Muscle of leg (tissue), 3 donors: ENCODE measurements at regions not wholly inside any gene's neighbourhood (a gene's known extent, or its start where the extent isn't known, plus 50 kb on each side); places are given as distances from the start of the nearest gene placed in this dataset.
"Not testable (repeated sequence)": the region's sequence is repeated elsewhere in the genome, so short reads cannot be mapped to it uniquely, and the experiment has no call there.

Source experiments
- DNase-seq: peaks from one replicate; pipeline ENCODE4 v3.0.0; 2013
- H3K27ac ChIP-seq: one replicate; pipeline ENCODE4 v1.5.1; 2013; ENCODE audit warnings: mild to moderate bottlenecking, low read length, control low read depth
- H3K27me3 ChIP-seq: one replicate; pipeline ENCODE4 v1.6.1; 2013; ENCODE audit warnings: low read length; ENCODE audit not compliant: control insufficient read depth, insufficient read depth
- H3K36me3 ChIP-seq: one replicate; pipeline ENCODE4 v1.6.1; 2013; ENCODE audit warnings: low read length; ENCODE audit not compliant: control insufficient read depth, insufficient read depth
- H3K4me1 ChIP-seq: one replicate; pipeline ENCODE4 v1.6.1; 2013; ENCODE audit warnings: low read length; ENCODE audit not compliant: control insufficient read depth, insufficient read depth
- H3K4me3 ChIP-seq: one replicate; pipeline ENCODE4 v1.5.1; 2013; ENCODE audit warnings: low read length, control low read depth
- H3K9me3 ChIP-seq: replicated peaks from 2 replicates; pipeline ENCODE4 v1.6.1; 2013; ENCODE audit warnings: low read depth, low read length; ENCODE audit not compliant: control insufficient read depth
- WGBS: methylation state at CpG from one replicate; pipeline ENCODE4 v1.1.5; 2013; ENCODE audit warnings: missing lambda C conversion rate; ENCODE audit not compliant: insufficient coverage; 5-methylcytosine and 5-hydroxymethylcytosine counted together

DNA sequence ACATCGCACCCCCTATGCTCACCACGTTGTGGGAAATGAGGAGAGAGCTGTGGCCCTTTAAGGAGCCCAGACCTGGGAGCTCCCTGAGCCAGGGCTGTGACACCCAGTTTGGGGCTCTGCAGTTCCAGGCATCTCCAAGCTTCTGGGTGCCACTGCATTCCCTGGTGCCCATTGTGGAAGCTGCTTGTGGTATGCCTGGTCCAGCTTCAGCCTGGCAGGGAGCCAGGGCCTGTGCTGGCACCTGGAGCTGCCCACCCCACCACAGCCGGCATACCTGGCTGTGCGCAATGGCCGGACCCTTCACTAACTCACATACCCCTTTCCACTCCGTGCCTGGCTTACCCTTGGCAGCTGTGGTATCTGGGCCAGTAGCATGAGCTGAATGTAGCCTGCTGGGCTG is 107.9 kb upstream of the OR4E1 start:
- Histone ChIP-seq H3K27ac (no peak overlapping the region), H3K4me1 (no peaks in the 10 kb centered on the region), H3K9me3 (no peaks in the 10 kb centered on the region), H3K36me3 (no peaks in the 10 kb centered on the region), H3K27me3 (no peaks in the 10 kb centered on the region), H3K4me3 (no peak overlapping the region)
- DNase-seq, result no peak
- WGBS, result 93% methylated on average over 2 of the region's 6 CpGs

DNA sequence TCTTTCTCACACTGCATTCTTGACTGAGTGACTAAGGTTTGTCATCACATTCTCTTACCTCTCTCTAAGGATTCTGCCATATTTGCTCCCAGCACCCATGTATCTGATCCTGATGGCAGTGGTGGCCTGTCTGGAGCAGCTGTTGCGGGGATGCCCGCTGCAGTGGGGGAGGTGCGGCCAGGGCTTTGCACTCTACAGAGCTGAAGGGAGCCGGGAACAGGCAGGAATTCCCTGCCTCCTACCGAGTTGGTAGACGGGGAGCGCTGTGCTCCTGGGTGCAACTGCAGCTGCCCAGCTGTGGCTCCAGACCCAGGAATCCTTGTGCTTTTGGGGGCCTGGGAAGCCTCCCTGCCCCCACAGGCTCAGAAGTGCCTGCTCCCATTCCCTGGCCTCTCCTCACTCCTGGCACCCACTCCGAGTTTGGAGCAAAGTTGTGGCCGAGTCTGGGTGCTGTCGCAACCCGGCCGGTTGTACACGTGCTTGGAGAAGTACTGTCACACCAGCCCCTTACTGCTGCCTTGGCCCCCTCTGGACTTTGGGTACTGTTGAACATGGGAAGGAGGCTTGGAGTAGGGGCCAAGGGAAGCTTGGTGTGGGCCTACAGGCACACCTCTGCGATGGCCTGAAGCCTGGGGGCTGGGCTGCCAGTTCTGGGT is 106.9 kb upstream of the OR4E1 start:
- no peak for DNase-seq
- Histone ChIP-seq H3K4me3 (no peak overlapping the region), H3K27ac (no peak overlapping the region), H3K27me3 (no peaks in the 10 kb centered on the region), H3K4me1 (no peaks in the 10 kb centered on the region), H3K36me3 (no peaks in the 10 kb centered on the region), H3K9me3 (no peaks in the 10 kb centered on the region)
- WGBS, result 74% methylated on average over 13 of the region's 14 CpGs

- no peaks in the 10 kb centered on the region for H3K4me1 ChIP-seq
- WGBS, result no CpG with 5 or more reads among the region's 1 CpG
- H3K9me3 ChIP-seq, result no peaks in the 10 kb centered on the region
- H3K36me3 ChIP-seq, result no peaks in the 10 kb centered on the region
- no peak for DNase-seq
- H3K27ac ChIP-seq, result no peak overlapping the region
- H3K4me3 ChIP-seq, result no peak overlapping the region
- no peaks in the 10 kb centered on the region for H3K27me3 ChIP-seq
Measured at GRCh38 chr14:21771671-21772070, 98.1 kb upstream of the OR4E1 start.

DNA sequence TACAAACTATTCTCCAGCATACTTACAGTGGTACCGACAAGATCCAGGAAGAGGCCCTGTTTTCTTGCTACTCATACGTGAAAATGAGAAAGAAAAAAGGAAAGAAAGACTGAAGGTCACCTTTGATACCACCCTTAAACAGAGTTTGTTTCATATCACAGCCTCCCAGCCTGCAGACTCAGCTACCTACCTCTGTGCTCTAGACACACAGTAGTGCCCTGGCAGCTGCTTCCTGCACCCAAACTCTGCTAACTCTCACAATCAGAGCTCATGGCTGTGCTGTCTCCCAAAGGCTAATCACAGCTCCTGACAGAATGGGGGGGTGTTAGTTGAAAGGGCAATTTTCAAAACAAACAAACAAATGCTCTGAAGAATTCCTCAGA is 95.2 kb upstream of the OR4E1 start:
- WGBS, result no CpG with 5 or more reads among the region's 2 CpGs
- H3K27me3 ChIP-seq, result no peaks in the 10 kb centered on the region
- no peaks in the 10 kb centered on the region for H3K36me3 ChIP-seq
- no peak overlapping the region for H3K4me3 ChIP-seq
- H3K27ac ChIP-seq, result no peak overlapping the region
- DNase-seq, result no peak
- no peaks in the 10 kb centered on the region for H3K4me1 ChIP-seq
- no peaks in the 10 kb centered on the region for H3K9me3 ChIP-seq

- no peak for DNase-seq
- Histone ChIP-seq H3K27ac (no peak overlapping the region), H3K9me3 (no peaks in the 10 kb centered on the region), H3K36me3 (no peaks in the 10 kb centered on the region), H3K27me3 (no peaks in the 10 kb centered on the region), H3K4me3 (no peak overlapping the region), H3K4me1 (no peaks in the 10 kb centered on the region)
- no CpG with 5 or more reads among the region's 5 CpGs for WGBS
Measured at GRCh38 chr14:21768116-21768874, 94.7 kb upstream of the OR4E1 start.

GRCh38 chr14:21760360-21760759 is 86.7 kb upstream of the OR4E1 start:
- H3K36me3 ChIP-seq, H3K9me3 ChIP-seq, H3K4me3 ChIP-seq, H3K27ac ChIP-seq, H3K4me1 ChIP-seq, H3K27me3 ChIP-seq, DNase-seq: not testable (repeated sequence)
- WGBS, result 65% methylated on average over 6 of the region's 6 CpGs

DNA sequence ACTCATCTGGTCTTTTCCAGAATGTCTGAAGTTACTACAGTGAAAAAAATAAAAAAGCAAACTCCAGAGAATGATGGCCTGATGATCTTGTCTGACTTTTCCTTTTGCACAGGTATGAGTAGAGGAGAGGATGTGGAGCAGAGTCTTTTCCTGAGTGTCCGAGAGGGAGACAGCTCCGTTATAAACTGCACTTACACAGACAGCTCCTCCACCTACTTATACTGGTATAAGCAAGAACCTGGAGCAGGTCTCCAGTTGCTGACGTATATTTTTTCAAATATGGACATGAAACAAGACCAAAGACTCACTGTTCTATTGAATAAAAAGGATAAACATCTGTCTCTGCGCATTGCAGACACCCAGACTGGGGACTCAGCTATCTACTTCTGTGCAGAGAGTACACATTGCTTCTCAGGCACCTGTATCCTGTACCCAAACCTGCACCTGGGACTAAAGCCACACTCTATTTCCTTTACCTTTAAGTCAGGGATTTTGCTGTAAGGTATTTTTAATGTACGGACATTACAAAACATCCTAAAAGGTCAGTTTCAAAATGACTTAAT is 75.8 kb upstream of the OR4E1 start:
- Histone ChIP-seq H3K9me3 (no peaks in the 10 kb centered on the region), H3K4me1 (no peaks in the 10 kb centered on the region), H3K27me3 (no peaks in the 10 kb centered on the region), H3K27ac (no peak overlapping the region), H3K36me3 (no peaks in the 10 kb centered on the region), H3K4me3 (no peak overlapping the region)
- no peak for DNase-seq
- no CpG with 5 or more reads among the region's 5 CpGs for WGBS

GRCh38 chr14:21748869-21749303 is 75.3 kb upstream of the OR4E1 start:
- WGBS, result 0% methylated on average over 4 of the region's 5 CpGs

GRCh38 chr14:21735639-21736307 is 62.2 kb upstream of the OR4E1 start:
- WGBS, result 65% methylated on average over 2 of the region's 4 CpGs
- Histone ChIP-seq H3K4me3 (no peak overlapping the region), H3K36me3 (no peaks in the 10 kb centered on the region), H3K4me1 (no peaks in the 10 kb centered on the region), H3K27ac (no peak overlapping the region), H3K27me3 (no peaks in the 10 kb centered on the region), H3K9me3 (no peaks in the 10 kb centered on the region)
- DNase-seq, result no peak

More at GRCh38 chr14:21748869-21749303, 75.3 kb upstream of the OR4E1 start:
- DNase-seq, result peak; percentile 49
- Histone ChIP-seq H3K27ac (no peak overlapping the region), H3K4me3 (no peak overlapping the region), H3K27me3 (no peaks in the 10 kb centered on the region), H3K4me1 (no peaks in the 10 kb centered on the region), H3K36me3 (no peaks in the 10 kb centered on the region), H3K9me3 (no peaks in the 10 kb centered on the region)

DNA sequence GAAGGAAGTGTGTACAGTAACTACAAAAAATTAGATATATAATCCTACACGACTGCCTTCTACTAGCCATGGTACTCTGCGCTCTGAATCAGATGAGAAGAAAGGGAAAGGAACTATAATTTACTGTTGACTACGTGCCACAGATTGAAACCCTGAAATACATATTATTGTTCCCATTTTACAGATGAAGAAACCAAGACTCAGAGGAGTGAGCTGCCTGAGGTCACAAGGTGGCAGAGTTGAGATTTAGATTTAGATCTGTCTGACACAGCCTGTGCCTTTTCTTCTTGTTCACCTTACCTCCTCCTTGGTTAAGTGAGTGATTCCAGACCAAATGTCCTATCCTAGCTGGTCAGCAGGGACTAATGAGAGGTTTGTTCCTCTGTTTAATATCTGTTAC is 61.6 kb upstream of the OR4E1 start:
- H3K4me3 ChIP-seq, result no peak overlapping the region
- H3K27ac ChIP-seq, result no peak overlapping the region
- no peaks in the 10 kb centered on the region for H3K27me3 ChIP-seq
- H3K36me3 ChIP-seq, result no peaks in the 10 kb centered on the region
- H3K4me1 ChIP-seq, result no peaks in the 10 kb centered on the region
- no peak for DNase-seq
- H3K9me3 ChIP-seq, result no peaks in the 10 kb centered on the region
- no CpG with 5 or more reads among the region's 3 CpGs for WGBS
